ENCODE measurements at regions not wholly inside any gene's neighbourhood (a gene's known extent, or its start where the extent isn't known, plus 50 kb on each side); places are given as distances from the start of the nearest gene placed in this dataset.

- DNase-seq (ENCODE audit: low read depth), result no peak
These were observed 133.0 kb upstream of the ASTN2 start for GRCh38 chr9:117547904-117548303.

- no peak for DNase-seq (ENCODE audit: low read depth)
These were observed 132.2 kb upstream of the ASTN2 start for GRCh38 chr9:117546894-117547678.

GRCh38 chr9:117545846-117546245 lies 131.0 kb upstream of the ASTN2 start:
- no peak for DNase-seq (ENCODE audit: low read depth)

- no peak for DNase-seq (ENCODE audit: low read depth)
These were observed 128.2 kb upstream of the ASTN2 start for GRCh38 chr9:117543089-117543488.

- DNase-seq (ENCODE audit: low read depth), result no peak
These were observed 127.2 kb upstream of the ASTN2 start for GRCh38 chr9:117542021-117542420.

GRCh38 chr9:117541181-117541580 lies 126.3 kb upstream of the ASTN2 start:
- no peak for DNase-seq (ENCODE audit: low read depth)

- no peak for DNase-seq (ENCODE audit: low read depth)
These were observed 121.1 kb upstream of the ASTN2 start for GRCh38 chr9:117535973-117536372.

GRCh38 chr9:117535434-117535833 lies 120.6 kb upstream of the ASTN2 start:
- DNase-seq (ENCODE audit: low read depth), result no peak

GRCh38 chr9:117528225-117528624 lies 113.4 kb upstream of the ASTN2 start:
- no peak for DNase-seq (ENCODE audit: low read depth)

GRCh38 chr9:117526674-117527073 lies 111.8 kb upstream of the ASTN2 start:
- DNase-seq (ENCODE audit: low read depth), result no peak

- no peak for DNase-seq (ENCODE audit: low read depth)
These were observed 108.8 kb upstream of the ASTN2 start for GRCh38 chr9:117523531-117524153.

- DNase-seq (ENCODE audit: low read depth), result no peak
These were observed 106.4 kb upstream of the ASTN2 start for GRCh38 chr9:117521293-117521692.

- DNase-seq (ENCODE audit: low read depth), result no peak
These were observed 102.1 kb upstream of the ASTN2 start for GRCh38 chr9:117516676-117517632.

- no peak for DNase-seq (ENCODE audit: low read depth)
These were observed 97.1 kb upstream of the ASTN2 start for GRCh38 chr9:117511852-117512481.

- DNase-seq (ENCODE audit: low read depth), result no peak
These were observed 81.5 kb upstream of the ASTN2 start for GRCh38 chr9:117496307-117496706.

GRCh38 chr9:117494401-117495090 lies 79.7 kb upstream of the ASTN2 start:
- peak; percentile 9 for DNase-seq (ENCODE audit: low read depth)

- no peak for DNase-seq (ENCODE audit: low read depth)
These were observed 77.6 kb upstream of the ASTN2 start for GRCh38 chr9:117492476-117492875.

GRCh38 chr9:117491491-117491890 lies 76.6 kb upstream of the ASTN2 start:
- no peak for DNase-seq (ENCODE audit: low read depth)

GRCh38 chr9:117490199-117490598 lies 75.3 kb upstream of the ASTN2 start:
- DNase-seq (ENCODE audit: low read depth), result no peak

GRCh38 chr9:117488659-117489058 lies 73.8 kb upstream of the ASTN2 start:
- no peak for DNase-seq (ENCODE audit: low read depth)

GRCh38 chr9:117487555-117488175 lies 72.8 kb upstream of the ASTN2 start:
- DNase-seq (ENCODE audit: low read depth), result peak; percentile 52
